SK-N-SH (cell line): ENCODE measurements at regions not wholly inside any gene's neighbourhood (a gene's known extent, or its start where the extent isn't known, plus 50 kb on each side); places are given as distances from the start of the nearest gene placed in this dataset.

Experiments
- CTCF ChIA-PET: fragments of 300-600, 350-600 bp; formaldehyde crosslinking; extraction: SDS; loops from one replicate; lab custom pipeline; 2021; lab: Yijun Ruan, JAX
- POLR2A ChIA-PET: fragments of 350-600 bp; sonication (Branson Sonifier 250); formaldehyde crosslinking; extraction: SDS; loops from one replicate; lab custom pipeline; 2020; ENCODE audit warnings: antibody characterized with exemption, inconsistent platforms; lab: Yijun Ruan, JAX
- DNase-seq: peaks from one replicate; pipeline ENCODE4 v3.0.0; 2012
- H2AFZ ChIP-seq: fragments of 200-600 bp; sonication (generic); 2 replicates; pipeline ENCODE4 v1.8.1; 2016; ENCODE audit warnings: antibody characterized with exemption, mild to moderate bottlenecking, low read depth
- H3F3A ChIP-seq: fragments of 200-600 bp; sonication (generic); replicated peaks from 2 replicates; pipeline ENCODE3; 2016; ENCODE audit warnings: antibody characterized with exemption, mild to moderate bottlenecking; ENCODE audit not compliant: insufficient read depth
- H3K27ac ChIP-seq, 2 experiments: fragments of 200-500 bp in 1 of 2; fragments of 200-600 bp in 1 of 2; sonication (Bioruptor generic) in 1 of 2; sonication (generic), shearing (Covaris generic) in 1 of 2; 2 replicates each; pipeline versions ENCODE4 v1.5.1 to v1.6.1; 2014 to 2016; ENCODE audit warnings: low read depth in 2 of 2, inconsistent platforms in 1 of 2, low read length in 1 of 2, mild to moderate bottlenecking in 1 of 2, mixed read lengths in 1 of 2
- H3K27me3 ChIP-seq: fragments of 200-600 bp; sonication (generic), shearing (Covaris generic); 2 replicates; pipeline ENCODE4 v1.6.1; 2016; ENCODE audit warnings: mixed run types; ENCODE audit not compliant: insufficient read depth
- H3K36me3 ChIP-seq, 2 experiments: fragments of 200-500 bp in 1 of 2; fragments of 200-600 bp in 1 of 2; sonication (Bioruptor generic) in 1 of 2; sonication (generic) in 1 of 2; replicated peaks in 1 of 2; 2 replicates each; pipeline versions ENCODE3 to v1.5.1; 2014 to 2016; ENCODE audit warnings: low read length in 1 of 2, mild to moderate bottlenecking in 1 of 2; ENCODE audit not compliant: insufficient read depth in 2 of 2, control insufficient read depth in 1 of 2
- H3K4me1 ChIP-seq, 2 experiments: fragments of 200-500 bp in 1 of 2; fragments of 200-600 bp in 1 of 2; sonication (Bioruptor generic) in 1 of 2; sonication (generic), shearing (Covaris generic) in 1 of 2; 2 replicates each; pipeline versions ENCODE4 v1.5.1 to v1.6.1; 2014 to 2016; ENCODE audit warnings: low read depth in 1 of 2, low read length in 1 of 2, mixed run types in 1 of 2; ENCODE audit not compliant: insufficient read depth in 2 of 2, control insufficient read depth in 1 of 2
- H3K4me2 ChIP-seq: fragments of 200-600 bp; sonication (generic), shearing (Covaris generic); 2 replicates; pipeline ENCODE4 v1.6.1; 2017; ENCODE audit warnings: mixed run types
- H3K4me3 ChIP-seq, 2 experiments: fragments of 200-500 bp in 1 of 2; fragments of 200-600 bp in 1 of 2; sonication (Bioruptor generic) in 1 of 2; sonication (generic), shearing (Covaris generic) in 1 of 2; 2 replicates each; pipeline versions ENCODE4 v1.5.1 to v1.8.1; 2014 to 2016; ENCODE audit warnings: low read depth in 2 of 2, inconsistent platforms in 1 of 2, low read length in 1 of 2, mild to moderate bottlenecking in 1 of 2, mixed read lengths in 1 of 2, moderate library complexity in 1 of 2
- H3K79me2 ChIP-seq: fragments of 200-600 bp; sonication (generic); 2 replicates; pipeline ENCODE4 v1.8.1; 2017; ENCODE audit warnings: mild to moderate bottlenecking; ENCODE audit not compliant: insufficient read depth
- H3K9ac ChIP-seq: fragments of 200-600 bp; sonication (generic); 2 replicates; pipeline ENCODE4 v1.6.1; 2017; ENCODE audit warnings: mixed run types
- H3K9me2 ChIP-seq: fragments of 200-600 bp; sonication (generic); 2 replicates; pipeline ENCODE4 v1.6.1; 2017; ENCODE audit warnings: mixed run types
- H3K9me3 ChIP-seq: fragments of 200-600 bp; sonication (generic); 2 replicates; pipeline ENCODE4 v1.6.1; 2017; ENCODE audit warnings: mixed run types, mild to moderate bottlenecking, moderate library complexity
- H4K20me1 ChIP-seq: fragments of 200-600 bp; sonication (generic); 2 replicates; pipeline ENCODE4 v1.6.1; 2017; ENCODE audit warnings: mild to moderate bottlenecking, mixed run types; ENCODE audit not compliant: insufficient read depth
- CHD2 ChIP-seq: fragments of 150-350 bp; IDR thresholded peaks from 2 replicates; pipeline ENCODE4 v1.6.1; 2018; ENCODE audit warnings: low read length; ENCODE audit not compliant: partially characterized antibody
- EP300 ChIP-seq, 2 experiments: IDR thresholded peaks; 2 replicates each; pipeline versions ENCODE4 v1.4.0 to v1.6.1; 2012; ENCODE audit warnings: borderline replicate concordance in 1 of 2, low read depth in 1 of 2, low read length in 1 of 2
- FOSL2 ChIP-seq: IDR thresholded peaks from 2 replicates; pipeline ENCODE4 v1.4.0; 2012; ENCODE audit warnings: low read depth, mild to moderate bottlenecking, moderate library complexity, borderline replicate concordance
- FOXJ3 ChIP-seq: sonication (generic); formaldehyde crosslinking; IDR thresholded peaks from 2 replicates; pipeline ENCODE4 v1.5.1; 2020; ENCODE audit warnings: mild to moderate bottlenecking, missing genetic modification reagents
- JUND ChIP-seq: IDR thresholded peaks from 2 replicates; pipeline ENCODE4 v1.4.0; 2012
- MEF2A ChIP-seq: IDR thresholded peaks from 2 replicates; pipeline ENCODE4 v1.4.0; 2012; ENCODE audit warnings: low read depth, borderline replicate concordance
- MXI1 ChIP-seq: IDR thresholded peaks from 2 replicates; pipeline ENCODE4 v1.6.1; 2012; ENCODE audit warnings: mild to moderate bottlenecking, low read depth, low read length, improper control_type of control experiment
- NFIC ChIP-seq: IDR thresholded peaks from 2 replicates; pipeline ENCODE4 v1.4.0; 2012; ENCODE audit warnings: borderline replicate concordance
- NRF1 ChIP-seq: IDR thresholded peaks from 2 replicates; pipeline ENCODE4 v1.6.1; 2012; ENCODE audit warnings: low read depth, mild to moderate bottlenecking, low read length
- RAD21 ChIP-seq: IDR thresholded peaks from 2 replicates; pipeline ENCODE4 v1.6.1; 2012; ENCODE audit warnings: mild to moderate bottlenecking, low read length
- RCOR1 ChIP-seq: fragments of 150-350 bp; IDR thresholded peaks from 2 replicates; pipeline ENCODE4 v1.6.1; 2017; ENCODE audit warnings: antibody characterized with exemption, low read length
- RFX5 ChIP-seq: IDR thresholded peaks from 2 replicates; pipeline ENCODE4 v1.6.1; 2012; ENCODE audit warnings: mild to moderate bottlenecking, improper control_type of control experiment, low read length
- SIN3A ChIP-seq: IDR thresholded peaks from 2 replicates; pipeline ENCODE4 v1.6.1; 2012; ENCODE audit warnings: low read depth, mild to moderate bottlenecking, low read length, moderate library complexity, borderline replicate concordance
- SMC3 ChIP-seq: IDR thresholded peaks from 2 replicates; pipeline ENCODE4 v1.6.1; 2012; ENCODE audit warnings: low read depth, low read length, improper control_type of control experiment
- TCF12 ChIP-seq: IDR thresholded peaks from 2 replicates; pipeline ENCODE4 v1.4.0; 2012
- TEAD4 ChIP-seq: IDR thresholded peaks from 2 replicates; pipeline ENCODE4 v1.4.0; 2012; ENCODE audit warnings: mild to moderate bottlenecking, borderline replicate concordance; ENCODE audit not compliant: insufficient read depth
- YY1 ChIP-seq: IDR thresholded peaks from 2 replicates; pipeline ENCODE4 v1.4.0; 2012; ENCODE audit warnings: low read depth, mild to moderate bottlenecking
- WGBS: methylation state at CpG from one replicate; pipeline ENCODE4 v1.1.6; 2017; ENCODE audit warnings: low lambda C conversion rate; 5-methylcytosine and 5-hydroxymethylcytosine counted together
- TF ChIP-seq, protein P1 (sequence below): IDR thresholded peaks from 2 replicates; pipeline ENCODE4 v1.4.0; 2012; ENCODE audit warnings: low read depth, borderline replicate concordance
- TF ChIP-seq, protein P2 (sequence below): IDR thresholded peaks from 2 replicates; pipeline ENCODE4 v1.4.0; 2012; ENCODE audit warnings: low read depth, borderline replicate concordance
- TF ChIP-seq, protein P3 (sequence below): fragments of 200-600 bp; sonication (generic); IDR thresholded peaks from 2 replicates; pipeline ENCODE4 v1.6.1; 2017; ENCODE audit warnings: antibody characterized with exemption, mild to moderate bottlenecking, moderate library complexity
- TF ChIP-seq, protein P4 (sequence below): IDR thresholded peaks from 2 replicates; pipeline ENCODE4 v1.4.0; 2012; ENCODE audit warnings: low read depth
- TF ChIP-seq, protein P5 (sequence below): fragments of 150-350 bp; IDR thresholded peaks from 2 replicates; pipeline ENCODE4 v1.6.1; 2017; ENCODE audit warnings: antibody characterized with exemption, low read length, low read depth, borderline replicate concordance
- TF ChIP-seq, protein P6 (sequence below): IDR thresholded peaks from 2 replicates; pipeline ENCODE4 v1.6.1; 2012; ENCODE audit warnings: mild to moderate bottlenecking, low read depth, low read length, moderate library complexity
- TF ChIP-seq, protein P7 (sequence below): fragments of 150-350 bp; IDR thresholded peaks from 2 replicates; pipeline ENCODE4 v1.6.1; 2016; ENCODE audit warnings: mild to moderate bottlenecking, low read depth, low read length

DNA sequence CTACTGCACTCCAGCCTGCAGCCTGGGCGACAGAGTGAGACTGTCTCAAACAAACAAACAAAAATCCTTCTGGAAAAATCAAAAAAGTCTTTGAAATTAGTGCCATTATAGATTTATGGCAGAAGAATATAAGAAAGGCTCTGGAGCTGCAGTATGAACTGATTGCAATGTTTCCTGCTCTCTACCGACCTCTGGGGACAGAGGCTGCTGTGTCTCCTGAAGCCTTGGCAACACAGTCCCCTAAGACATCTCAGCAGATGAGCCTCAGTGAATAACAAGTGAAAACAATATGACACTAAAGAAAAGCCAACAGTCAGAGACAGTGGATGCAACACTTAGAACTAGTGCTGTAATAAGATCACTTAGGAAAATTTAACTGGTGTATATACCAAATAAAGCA lies 494.9 kb upstream of the LRATD1 start:
- no peak overlapping the region for H3K4me2 ChIP-seq
- WGBS = 23% methylated on average over 2 of the region's 2 CpGs
- ChIA-PET POLR2A (no interaction called here), CTCF (interaction anchor here (0.7 to 1.0 kb wide), 2 partner anchors 124 to 157 kb away, joined by 3 read pairs; no protein-coding TSS in a partner anchor)
- no peak overlapping the region for H2AFZ ChIP-seq
- no peak overlapping the region for H3K4me3 ChIP-seq
- no peaks in the 10 kb centered on the region for H3K4me1 ChIP-seq
- H3K9me2 ChIP-seq = no peaks in the 10 kb centered on the region
- H3K9ac ChIP-seq = no peak overlapping the region
- no peaks in the 10 kb centered on the region for H3K79me2 ChIP-seq
- H3K9me3 ChIP-seq = no peaks in the 10 kb centered on the region
- H4K20me1 ChIP-seq = no peaks in the 10 kb centered on the region
- TF ChIP-seq YY1 = no peak
- TF ChIP-seq RCOR1 = no peak
- TF ChIP-seq TCF12 = no peak
- TF ChIP-seq, protein P1, sequence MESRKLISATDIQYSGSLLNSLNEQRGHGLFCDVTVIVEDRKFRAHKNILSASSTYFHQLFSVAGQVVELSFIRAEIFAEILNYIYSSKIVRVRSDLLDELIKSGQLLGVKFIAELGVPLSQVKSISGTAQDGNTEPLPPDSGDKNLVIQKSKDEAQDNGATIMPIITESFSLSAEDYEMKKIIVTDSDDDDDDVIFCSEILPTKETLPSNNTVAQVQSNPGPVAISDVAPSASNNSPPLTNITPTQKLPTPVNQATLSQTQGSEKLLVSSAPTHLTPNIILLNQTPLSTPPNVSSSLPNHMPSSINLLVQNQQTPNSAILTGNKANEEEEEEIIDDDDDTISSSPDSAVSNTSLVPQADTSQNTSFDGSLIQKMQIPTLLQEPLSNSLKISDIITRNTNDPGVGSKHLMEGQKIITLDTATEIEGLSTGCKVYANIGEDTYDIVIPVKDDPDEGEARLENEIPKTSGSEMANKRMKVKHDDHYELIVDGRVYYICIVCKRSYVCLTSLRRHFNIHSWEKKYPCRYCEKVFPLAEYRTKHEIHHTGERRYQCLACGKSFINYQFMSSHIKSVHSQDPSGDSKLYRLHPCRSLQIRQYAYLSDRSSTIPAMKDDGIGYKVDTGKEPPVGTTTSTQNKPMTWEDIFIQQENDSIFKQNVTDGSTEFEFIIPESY = no peak
- TF ChIP-seq MEF2A = no peak
- TF ChIP-seq, protein P2, sequence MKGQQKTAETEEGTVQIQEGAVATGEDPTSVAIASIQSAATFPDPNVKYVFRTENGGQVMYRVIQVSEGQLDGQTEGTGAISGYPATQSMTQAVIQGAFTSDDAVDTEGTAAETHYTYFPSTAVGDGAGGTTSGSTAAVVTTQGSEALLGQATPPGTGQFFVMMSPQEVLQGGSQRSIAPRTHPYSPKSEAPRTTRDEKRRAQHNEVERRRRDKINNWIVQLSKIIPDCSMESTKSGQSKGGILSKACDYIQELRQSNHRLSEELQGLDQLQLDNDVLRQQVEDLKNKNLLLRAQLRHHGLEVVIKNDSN = no peak
- TF ChIP-seq, protein P3, sequence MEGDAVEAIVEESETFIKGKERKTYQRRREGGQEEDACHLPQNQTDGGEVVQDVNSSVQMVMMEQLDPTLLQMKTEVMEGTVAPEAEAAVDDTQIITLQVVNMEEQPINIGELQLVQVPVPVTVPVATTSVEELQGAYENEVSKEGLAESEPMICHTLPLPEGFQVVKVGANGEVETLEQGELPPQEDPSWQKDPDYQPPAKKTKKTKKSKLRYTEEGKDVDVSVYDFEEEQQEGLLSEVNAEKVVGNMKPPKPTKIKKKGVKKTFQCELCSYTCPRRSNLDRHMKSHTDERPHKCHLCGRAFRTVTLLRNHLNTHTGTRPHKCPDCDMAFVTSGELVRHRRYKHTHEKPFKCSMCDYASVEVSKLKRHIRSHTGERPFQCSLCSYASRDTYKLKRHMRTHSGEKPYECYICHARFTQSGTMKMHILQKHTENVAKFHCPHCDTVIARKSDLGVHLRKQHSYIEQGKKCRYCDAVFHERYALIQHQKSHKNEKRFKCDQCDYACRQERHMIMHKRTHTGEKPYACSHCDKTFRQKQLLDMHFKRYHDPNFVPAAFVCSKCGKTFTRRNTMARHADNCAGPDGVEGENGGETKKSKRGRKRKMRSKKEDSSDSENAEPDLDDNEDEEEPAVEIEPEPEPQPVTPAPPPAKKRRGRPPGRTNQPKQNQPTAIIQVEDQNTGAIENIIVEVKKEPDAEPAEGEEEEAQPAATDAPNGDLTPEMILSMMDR = 0 out of 2 replicates have a peak, but pooled peaks have one; percentile 13
- TF ChIP-seq SIN3A = no peak
- TF ChIP-seq, protein P4, sequence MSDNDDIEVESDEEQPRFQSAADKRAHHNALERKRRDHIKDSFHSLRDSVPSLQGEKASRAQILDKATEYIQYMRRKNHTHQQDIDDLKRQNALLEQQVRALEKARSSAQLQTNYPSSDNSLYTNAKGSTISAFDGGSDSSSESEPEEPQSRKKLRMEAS = no peak
- peak; percentile 47 for TF ChIP-seq RAD21
- TF ChIP-seq NRF1 = no peak
- TF ChIP-seq TEAD4 = no peak
- TF ChIP-seq, protein P5, sequence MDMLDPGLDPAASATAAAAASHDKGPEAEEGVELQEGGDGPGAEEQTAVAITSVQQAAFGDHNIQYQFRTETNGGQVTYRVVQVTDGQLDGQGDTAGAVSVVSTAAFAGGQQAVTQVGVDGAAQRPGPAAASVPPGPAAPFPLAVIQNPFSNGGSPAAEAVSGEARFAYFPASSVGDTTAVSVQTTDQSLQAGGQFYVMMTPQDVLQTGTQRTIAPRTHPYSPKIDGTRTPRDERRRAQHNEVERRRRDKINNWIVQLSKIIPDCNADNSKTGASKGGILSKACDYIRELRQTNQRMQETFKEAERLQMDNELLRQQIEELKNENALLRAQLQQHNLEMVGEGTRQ = no peak
- TF ChIP-seq, protein P6, sequence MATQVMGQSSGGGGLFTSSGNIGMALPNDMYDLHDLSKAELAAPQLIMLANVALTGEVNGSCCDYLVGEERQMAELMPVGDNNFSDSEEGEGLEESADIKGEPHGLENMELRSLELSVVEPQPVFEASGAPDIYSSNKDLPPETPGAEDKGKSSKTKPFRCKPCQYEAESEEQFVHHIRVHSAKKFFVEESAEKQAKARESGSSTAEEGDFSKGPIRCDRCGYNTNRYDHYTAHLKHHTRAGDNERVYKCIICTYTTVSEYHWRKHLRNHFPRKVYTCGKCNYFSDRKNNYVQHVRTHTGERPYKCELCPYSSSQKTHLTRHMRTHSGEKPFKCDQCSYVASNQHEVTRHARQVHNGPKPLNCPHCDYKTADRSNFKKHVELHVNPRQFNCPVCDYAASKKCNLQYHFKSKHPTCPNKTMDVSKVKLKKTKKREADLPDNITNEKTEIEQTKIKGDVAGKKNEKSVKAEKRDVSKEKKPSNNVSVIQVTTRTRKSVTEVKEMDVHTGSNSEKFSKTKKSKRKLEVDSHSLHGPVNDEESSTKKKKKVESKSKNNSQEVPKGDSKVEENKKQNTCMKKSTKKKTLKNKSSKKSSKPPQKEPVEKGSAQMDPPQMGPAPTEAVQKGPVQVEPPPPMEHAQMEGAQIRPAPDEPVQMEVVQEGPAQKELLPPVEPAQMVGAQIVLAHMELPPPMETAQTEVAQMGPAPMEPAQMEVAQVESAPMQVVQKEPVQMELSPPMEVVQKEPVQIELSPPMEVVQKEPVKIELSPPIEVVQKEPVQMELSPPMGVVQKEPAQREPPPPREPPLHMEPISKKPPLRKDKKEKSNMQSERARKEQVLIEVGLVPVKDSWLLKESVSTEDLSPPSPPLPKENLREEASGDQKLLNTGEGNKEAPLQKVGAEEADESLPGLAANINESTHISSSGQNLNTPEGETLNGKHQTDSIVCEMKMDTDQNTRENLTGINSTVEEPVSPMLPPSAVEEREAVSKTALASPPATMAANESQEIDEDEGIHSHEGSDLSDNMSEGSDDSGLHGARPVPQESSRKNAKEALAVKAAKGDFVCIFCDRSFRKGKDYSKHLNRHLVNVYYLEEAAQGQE = no peak
- no peak for TF ChIP-seq FOXJ3 (CRISPR knock-in tag)
- TF ChIP-seq, protein P7, sequence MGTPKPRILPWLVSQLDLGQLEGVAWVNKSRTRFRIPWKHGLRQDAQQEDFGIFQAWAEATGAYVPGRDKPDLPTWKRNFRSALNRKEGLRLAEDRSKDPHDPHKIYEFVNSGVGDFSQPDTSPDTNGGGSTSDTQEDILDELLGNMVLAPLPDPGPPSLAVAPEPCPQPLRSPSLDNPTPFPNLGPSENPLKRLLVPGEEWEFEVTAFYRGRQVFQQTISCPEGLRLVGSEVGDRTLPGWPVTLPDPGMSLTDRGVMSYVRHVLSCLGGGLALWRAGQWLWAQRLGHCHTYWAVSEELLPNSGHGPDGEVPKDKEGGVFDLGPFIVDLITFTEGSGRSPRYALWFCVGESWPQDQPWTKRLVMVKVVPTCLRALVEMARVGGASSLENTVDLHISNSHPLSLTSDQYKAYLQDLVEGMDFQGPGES = no peak
- no peak for TF ChIP-seq CHD2
- TF ChIP-seq RFX5 = no peak
- TF ChIP-seq SMC3 = peak; percentile 25; the same call in 1 of the 2 replicates
- TF ChIP-seq JUND = no peak
- TF ChIP-seq EP300 (IDR thresholded peaks at IDR 0.05; ENCODE audit: borderline replicate concordance in 1 of 2, low read depth in 1 of 2, low read length in 1 of 2) = no peak
- TF ChIP-seq FOSL2 = no peak
- no peak for TF ChIP-seq NFIC
- TF ChIP-seq MXI1 = no peak
- no peaks in the 10 kb centered on the region for H3F3A ChIP-seq
- DNase-seq = no peak
- no peak overlapping the region for H3K27ac ChIP-seq
- H3K27me3 ChIP-seq = no peaks in the 10 kb centered on the region
- no peaks in the 10 kb centered on the region for H3K36me3 ChIP-seq
